GM21723 (cell line): ENCODE measurements at regions not wholly inside any gene's neighbourhood (a gene's known extent, or its start where the extent isn't known, plus 50 kb on each side); places are given as distances from the start of the nearest gene placed in this dataset.

Source experiments
- ATAC-seq: cut with Tn5 transposase; IDR thresholded peaks from one replicate; pipeline ENCODE4 v1.9.1; 2021; ENCODE audit warnings: mild to moderate bottlenecking, moderate library complexity; ENCODE audit not compliant: unreplicated experiment

- ATAC-seq = no peak
Observed at GRCh38 chr11:107151579-107151978, 133.3 kb upstream of the GUCY1A2 start.

- ATAC-seq = no peak
Observed at GRCh38 chr11:107151158-107151557, 132.9 kb upstream of the GUCY1A2 start.

GRCh38 chr11:107140983-107141382 is 122.7 kb upstream of the GUCY1A2 start:
- ATAC-seq = no peak

GRCh38 chr11:107139396-107139795 is 121.1 kb upstream of the GUCY1A2 start:
- ATAC-seq = no peak

- no peak for ATAC-seq
Observed at GRCh38 chr11:107136892-107137291, 118.6 kb upstream of the GUCY1A2 start.

- ATAC-seq = no peak
Observed at GRCh38 chr11:107131756-107132155, 113.5 kb upstream of the GUCY1A2 start.

- ATAC-seq = no peak
Observed at GRCh38 chr11:107123022-107123421, 104.7 kb upstream of the GUCY1A2 start.

GRCh38 chr11:107118025-107118720 is 99.9 kb upstream of the GUCY1A2 start:
- ATAC-seq = no peak

- ATAC-seq = no peak
Observed at GRCh38 chr11:107116358-107116757, 98.1 kb upstream of the GUCY1A2 start.

GRCh38 chr11:107102692-107103477 is 84.6 kb upstream of the GUCY1A2 start:
- ATAC-seq = no peak

- no peak for ATAC-seq
Observed at GRCh38 chr11:107092667-107093066, 74.4 kb upstream of the GUCY1A2 start.

GRCh38 chr11:107078375-107078774 is 60.1 kb upstream of the GUCY1A2 start:
- no peak for ATAC-seq

GRCh38 chr11:107076832-107077231 is 58.6 kb upstream of the GUCY1A2 start:
- no peak for ATAC-seq

- ATAC-seq = no peak
Observed at GRCh38 chr11:107071129-107071528, 52.9 kb upstream of the GUCY1A2 start.
